ENCODE measurements at regions not wholly inside any gene's neighbourhood (a gene's known extent, or its start where the extent isn't known, plus 50 kb on each side); places are given as distances from the start of the nearest gene placed in this dataset.

DNA sequence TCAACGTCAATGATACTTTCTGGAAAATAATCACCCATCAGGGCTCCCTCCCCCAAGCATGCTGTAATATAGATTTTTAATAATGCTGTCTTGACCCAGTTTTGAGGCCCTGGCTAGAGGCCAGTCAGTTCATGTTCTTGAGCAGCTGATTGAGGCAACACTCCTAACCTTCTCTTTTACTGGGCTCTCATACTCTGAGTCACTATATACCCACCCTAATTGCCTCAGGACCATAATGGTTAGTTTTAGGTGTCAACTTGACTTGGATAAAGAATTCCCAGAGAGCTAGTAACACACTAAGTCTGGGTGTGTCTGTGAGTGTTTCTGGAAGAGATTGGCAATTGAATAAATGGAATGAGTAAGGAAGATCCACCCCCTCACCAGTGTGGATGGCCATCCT is 527.0 kb upstream of the ATP2B1 start:
- H3K27ac ChIP-seq, result no peak overlapping the region

DNA sequence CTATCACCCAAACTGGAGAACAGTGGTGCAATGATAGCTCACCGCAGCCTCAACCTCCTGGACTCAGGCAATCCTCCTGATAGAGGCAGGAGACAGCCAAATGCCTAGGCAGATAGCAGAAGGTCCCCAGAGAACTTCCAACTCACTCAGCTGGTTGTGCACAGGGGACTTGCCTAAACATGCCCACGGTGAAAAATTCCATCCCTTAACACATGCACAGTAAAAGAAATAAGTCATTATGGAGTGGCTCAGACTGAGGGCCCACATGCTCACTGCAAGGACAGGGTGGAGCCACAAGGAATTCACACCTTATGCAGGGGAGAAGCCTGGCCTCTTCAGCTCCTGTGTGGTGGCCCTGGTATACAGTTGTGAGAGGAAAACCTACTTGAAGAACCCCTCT is 525.8 kb upstream of the ATP2B1 start:
- no peaks in the 10 kb centered on the region for H3K4me1 ChIP-seq
- no peaks in the 10 kb centered on the region for H3K36me3 ChIP-seq
- H3K27ac ChIP-seq, result no peak overlapping the region
- no peak for DNase-seq (ENCODE audit: extremely low spot score in 2 of 2)
- TF ChIP-seq POLR2A (IDR thresholded peaks at IDR 0.05), result no peak
- TF ChIP-seq POLR2AphosphoS5 (IDR thresholded peaks at IDR 0.05; ENCODE audit: insufficient read depth in 1 of 2, low read depth in 1 of 2), result no peak
- TF ChIP-seq CTCF (IDR thresholded peaks at IDR 0.05), result no peak
- no peaks in the 10 kb centered on the region for H3K9me3 ChIP-seq
- intact Hi-C loops (cut with DNase I), result no loop called here
- no peak overlapping the region for H3K4me3 ChIP-seq
- H3K27me3 ChIP-seq, result no peaks in the 10 kb centered on the region

More for the DNA sequence above, 527.0 kb upstream of the ATP2B1 start:
- no peaks in the 10 kb centered on the region for H3K4me1 ChIP-seq
- H3K27me3 ChIP-seq, result no peaks in the 10 kb centered on the region
- intact Hi-C loops (cut with DNase I), result no loop called here
- TF ChIP-seq POLR2A (IDR thresholded peaks at IDR 0.05) (no peak), CTCF (IDR thresholded peaks at IDR 0.05) (no peak), POLR2AphosphoS5 (IDR thresholded peaks at IDR 0.05; ENCODE audit: insufficient read depth in 1 of 2, low read depth in 1 of 2) (peak in 1 of 2 donors; percentile 44)
- H3K9me3 ChIP-seq, result no peaks in the 10 kb centered on the region
- no peak overlapping the region for H3K4me3 ChIP-seq
- H3K36me3 ChIP-seq, result no peaks in the 10 kb centered on the region
- no peak for DNase-seq (ENCODE audit: extremely low spot score in 2 of 2)

- TF ChIP-seq POLR2A (IDR thresholded peaks at IDR 0.05) (no peak), POLR2AphosphoS5 (IDR thresholded peaks at IDR 0.05; ENCODE audit: insufficient read depth in 1 of 2, low read depth in 1 of 2) (peak in 1 of 2 donors; percentile 9)
- no peaks in the 10 kb centered on the region for H3K36me3 ChIP-seq
- no peaks in the 10 kb centered on the region for H3K4me1 ChIP-seq
- H3K27ac ChIP-seq, result no peak overlapping the region
- intact Hi-C loops (cut with DNase I), result no loop called here
- no peak for DNase-seq (ENCODE audit: extremely low spot score in 2 of 2)
- no peaks in the 10 kb centered on the region for H3K9me3 ChIP-seq
- no peak overlapping the region for H3K4me3 ChIP-seq
- H3K27me3 ChIP-seq, result no peaks in the 10 kb centered on the region
Measured at GRCh38 chr12:90233168-90234100, 524.8 kb upstream of the ATP2B1 start.

DNA sequence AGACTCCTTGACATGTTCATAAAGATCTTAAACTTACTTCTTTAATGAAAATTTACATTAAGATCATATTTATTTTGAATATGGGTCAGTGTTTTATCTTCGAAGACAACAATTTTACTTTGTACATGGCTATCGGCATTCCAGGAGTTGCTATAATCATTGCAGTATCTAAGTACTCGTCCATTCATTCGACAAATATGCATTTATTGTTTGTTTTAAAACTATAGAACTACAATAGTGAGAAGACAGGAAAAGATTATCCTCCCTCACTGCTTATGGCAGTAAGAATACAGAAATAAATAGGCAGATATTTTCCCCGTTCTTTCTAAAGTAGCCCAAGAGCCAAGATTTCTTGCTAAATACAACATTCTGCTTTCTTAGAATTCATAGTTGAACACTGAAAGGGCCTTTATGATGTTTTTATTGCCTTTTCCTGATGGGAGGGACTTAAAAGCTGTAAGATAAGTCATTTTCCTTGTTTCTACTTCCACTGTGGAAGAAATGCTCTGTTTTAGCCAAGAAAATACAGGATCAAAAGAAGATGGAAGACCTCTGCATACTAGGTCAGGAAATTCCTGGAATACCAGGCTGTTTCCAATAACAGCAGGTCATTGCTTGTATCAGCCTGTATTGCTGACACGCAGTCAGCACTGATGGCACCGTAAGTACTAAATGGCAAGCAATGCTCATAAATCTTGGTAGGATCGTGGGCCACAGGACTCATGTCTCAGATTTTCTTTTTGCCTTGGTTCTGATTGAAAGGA is 521.0 kb upstream of the ATP2B1 start:
- TF ChIP-seq CTCF (IDR thresholded peaks at IDR 0.05) (no peak), POLR2A (IDR thresholded peaks at IDR 0.05) (no peak), POLR2AphosphoS5 (IDR thresholded peaks at IDR 0.05; ENCODE audit: insufficient read depth in 1 of 2, low read depth in 1 of 2) (no peak)
- Histone ChIP-seq H3K27ac (no peak overlapping the region), H3K4me3 (no peak overlapping the region), H3K4me1 (no peaks in the 10 kb centered on the region), H3K36me3 (no peaks in the 10 kb centered on the region), H3K27me3 (no peaks in the 10 kb centered on the region), H3K9me3 (no peaks in the 10 kb centered on the region)
- intact Hi-C loops (cut with DNase I), result no loop called here
- DNase-seq (ENCODE audit: extremely low spot score in 2 of 2), result no peak

- Histone ChIP-seq H3K36me3 (no peaks in the 10 kb centered on the region), H3K27me3 (no peaks in the 10 kb centered on the region), H3K27ac (no peak overlapping the region), H3K4me3 (no peak overlapping the region), H3K4me1 (no peaks in the 10 kb centered on the region), H3K9me3 (no peaks in the 10 kb centered on the region)
- intact Hi-C loops (cut with DNase I), result no loop called here
- TF ChIP-seq POLR2A (IDR thresholded peaks at IDR 0.05) (no peak), CTCF (IDR thresholded peaks at IDR 0.05) (no peak), POLR2AphosphoS5 (IDR thresholded peaks at IDR 0.05; ENCODE audit: insufficient read depth in 1 of 2, low read depth in 1 of 2) (no peak)
- no peak for DNase-seq (ENCODE audit: extremely low spot score in 2 of 2)
Measured at GRCh38 chr12:90226211-90226610, 517.6 kb upstream of the ATP2B1 start.

All from vagina (tissue), 2 donors.